ENCODE measurements at regions not wholly inside any gene's neighbourhood (a gene's known extent, or its start where the extent isn't known, plus 50 kb on each side); places are given as distances from the start of the nearest gene placed in this dataset.

- Histone ChIP-seq H2BK5ac (ENCODE audit: low read depth, low read length) (no peak overlapping the region), H3K4me2 (ENCODE audit: insufficient read depth in 1 of 2, low read depth in 2 of 2, low read length in 2 of 2) (no peak overlapping the region), H3K27ac (ENCODE audit: low read depth, low read length) (no peak overlapping the region), H2BK12ac (ENCODE audit: low read depth, low read length) (no peak overlapping the region), H3K56ac (replicated peaks; ENCODE audit: insufficient read length, low read depth, low read length) (no peak overlapping the region), H2BK15ac (ENCODE audit: low read length) (no peak overlapping the region), H4K20me1 (replicated peaks in 1 of 2; ENCODE audit: control insufficient read depth in 1 of 2, insufficient read depth in 2 of 2, low read length in 2 of 2) (no peaks in the 10 kb centered on the region), H3K4ac (replicated peaks; ENCODE audit: insufficient read length, low read depth, low read length) (no peak overlapping the region), H2BK120ac (replicated peaks; ENCODE audit: low read depth, low read length) (no peak overlapping the region), H3K27me3 (replicated peaks in 1 of 4; ENCODE audit: control insufficient read depth in 3 of 4, extremely low read depth in 1 of 4, insufficient read depth in 3 of 4, low read length in 3 of 4) (peaks cover 0 to 3% (median 0%) of the 10 kb centered on the region in 4 experiments; a peak in 1 of 7 replicates), H2AK5ac (ENCODE audit: low read depth, low read length) (no peak overlapping the region), H2BK20ac (ENCODE audit: low read length) (no peak overlapping the region), H3K14ac (ENCODE audit: insufficient read length) (no peak overlapping the region), H3K79me2 (ENCODE audit: control insufficient read depth in 1 of 2, insufficient read depth in 2 of 2, low read length in 2 of 2) (no peaks in the 10 kb centered on the region), H2AFZ (ENCODE audit: low read length) (no peak overlapping the region), H3K9me3 (ENCODE audit: insufficient read depth in 2 of 2, low read depth in 1 of 2, low read length in 1 of 2) (no peaks in the 10 kb centered on the region), H3K4me3 (ENCODE audit: extremely low read depth in 1 of 4, insufficient read depth in 2 of 4, low read depth in 3 of 4, low read length in 4 of 4) (no peak overlapping the region), H3K4me1 (replicated peaks in 1 of 4; ENCODE audit: control insufficient read depth in 3 of 4, insufficient read depth in 4 of 4, low read length in 3 of 4) (peaks cover 0 to 4% (median 2%) of the 10 kb centered on the region in 4 experiments; a peak in 5 of 7 replicates), H4K5ac (ENCODE audit: insufficient read length, low read depth, low read length) (no peak overlapping the region), H3K79me1 (ENCODE audit: low read depth, low read length) (no peaks in the 10 kb centered on the region), H4K91ac (replicated peaks; ENCODE audit: insufficient read length, low read length) (no peak overlapping the region), H3K23me2 (ENCODE audit: low read depth, low read length) (no peaks in the 10 kb centered on the region; the same call in 1 of the 2 replicates), H4K8ac (ENCODE audit: extremely low read depth, insufficient read depth, low read length) (no peak overlapping the region), H3K36me3 (ENCODE audit: control insufficient read depth in 2 of 4, insufficient read depth in 4 of 4, low read length in 3 of 4) (no peaks in the 10 kb centered on the region), H3K23ac (ENCODE audit: insufficient read length) (no peak overlapping the region), H3K9ac (replicated peaks in 1 of 4; ENCODE audit: extremely low read depth in 1 of 4, low read depth in 3 of 4, low read length in 3 of 4) (no peak overlapping the region), H3K18ac (ENCODE audit: extremely low read depth, low read length) (no peak overlapping the region)
- ChIA-PET POLR2A (ENCODE audit: partially characterized antibody) (no interaction called here), CTCF (ENCODE audit: partially characterized antibody) (interaction anchor here (0.8 to 7.1 kb wide), 21 partner anchors 10 to 230 kb away, joined by 3 to 82 read pairs (median 5); no protein-coding TSS in a partner anchor)
- FAIRE-seq: no peak
- DNase-seq (ENCODE audit: low read depth in 1 of 2, low spot score in 2 of 2): no peak
- WGBS, 2 experiments (ENCODE audit: extremely low coverage in 1 of 2, insufficient coverage in 1 of 2, insufficient read length in 1 of 2, insufficient replicate concordance in 2 of 2, low coverage in 1 of 2, low lambda C conversion rate in 2 of 2, missing lambda C conversion rate in 1 of 2): 56% methylated on average over 4 of the region's 4 CpGs; no CpG with 5 or more reads in 1 of the 2 experiments
- peak in 2 of 3 experiments; percentile 20 to 29; a peak in 2 of 4 replicates for TF ChIP-seq CTCF (IDR thresholded peaks at IDR 0.05; ENCODE audit: control extremely low read depth in 1 of 3, insufficient read depth in 1 of 3, low read depth in 1 of 3, low read length in 3 of 3)
- no peak for TF ChIP-seq ZNF274 (IDR thresholded peaks at IDR 0.05; ENCODE audit: borderline replicate concordance, extremely low read depth, low read length)
- TF ChIP-seq RAD21 (IDR thresholded peaks at IDR 0.05 in 1 of 2, conservative IDR thresholded peaks at IDR 0.05 in 1 of 2; ENCODE audit: low read depth in 2 of 2, low read length in 2 of 2): peak in 1 of 2 experiments; percentile 39; a peak in 3 of 4 replicates
- TF ChIP-seq SP1 (IDR thresholded peaks at IDR 0.05; ENCODE audit: low read depth, low read length): no peak
- no peak for TF ChIP-seq TAF7 (optimal IDR thresholded peaks at IDR 0.05; ENCODE audit: borderline replicate concordance, low read depth, low read length)
These were observed 164.4 kb upstream of the ZBED5 start for GRCh38 chr11:11022125-11022730.

All from H1 (cell line).